ENCODE measurements at regions not wholly inside any gene's neighbourhood (a gene's known extent, or its start where the extent isn't known, plus 50 kb on each side); places are given as distances from the start of the nearest gene placed in this dataset.

- H3K36me3 Mint-ChIP-seq (ENCODE audit: low read depth), result no peaks in the 10 kb centered on the region
- H3K9me3 Mint-ChIP-seq (ENCODE audit: low read depth), result no peaks in the 10 kb centered on the region
- no peak for TF ChIP-seq CTCF (IDR thresholded peaks at IDR 0.05)
- H3K4me3 Mint-ChIP-seq (ENCODE audit: unreplicated experiment), result no peak overlapping the region
- H3K27ac Mint-ChIP-seq (ENCODE audit: unreplicated experiment), result no peak overlapping the region
- peaks cover 2% of the 10 kb centered on the region for H3K27me3 Mint-ChIP-seq (ENCODE audit: low read depth)
- no peak for DNase-seq (ENCODE audit: low spot score)
- no peaks in the 10 kb centered on the region for H3K4me1 Mint-ChIP-seq (ENCODE audit: low read depth)
Measured at GRCh38 chr13:37944081-37944868, 74.7 kb upstream of the TRPC4 start.

GRCh38 chr13:37942929-37943328 is 73.4 kb upstream of the TRPC4 start:
- Mint-ChIP-seq H3K27ac (ENCODE audit: unreplicated experiment) (no peak overlapping the region), H3K4me3 (ENCODE audit: unreplicated experiment) (no peak overlapping the region)

GRCh38 chr13:37934339-37935191 is 65.0 kb upstream of the TRPC4 start:
- no peak overlapping the region for H3K4me3 Mint-ChIP-seq (ENCODE audit: unreplicated experiment)
- no peaks in the 10 kb centered on the region for H3K9me3 Mint-ChIP-seq (ENCODE audit: low read depth)
- peaks cover 8% of the 10 kb centered on the region for H3K27me3 Mint-ChIP-seq (ENCODE audit: low read depth)
- no peak for TF ChIP-seq CTCF (IDR thresholded peaks at IDR 0.05)
- H3K4me1 Mint-ChIP-seq (ENCODE audit: low read depth), result no peaks in the 10 kb centered on the region
- H3K27ac Mint-ChIP-seq (ENCODE audit: unreplicated experiment), result no peak overlapping the region
- H3K36me3 Mint-ChIP-seq (ENCODE audit: low read depth), result no peaks in the 10 kb centered on the region
- DNase-seq (ENCODE audit: low spot score), result no peak

More at GRCh38 chr13:37942929-37943328, 73.4 kb upstream of the TRPC4 start:
- no peak for TF ChIP-seq CTCF (IDR thresholded peaks at IDR 0.05)
- Mint-ChIP-seq H3K36me3 (ENCODE audit: low read depth) (no peaks in the 10 kb centered on the region), H3K9me3 (ENCODE audit: low read depth) (no peaks in the 10 kb centered on the region), H3K27me3 (ENCODE audit: low read depth) (peaks cover 2% of the 10 kb centered on the region), H3K4me1 (ENCODE audit: low read depth) (no peaks in the 10 kb centered on the region)
- no peak for DNase-seq (ENCODE audit: low spot score)

- H3K27me3 Mint-ChIP-seq (ENCODE audit: low read depth), result peaks cover 8% of the 10 kb centered on the region
- no peak overlapping the region for H3K4me3 Mint-ChIP-seq (ENCODE audit: unreplicated experiment)
- no peak overlapping the region for H3K27ac Mint-ChIP-seq (ENCODE audit: unreplicated experiment)
- no peak for TF ChIP-seq CTCF (IDR thresholded peaks at IDR 0.05)
- no peaks in the 10 kb centered on the region for H3K9me3 Mint-ChIP-seq (ENCODE audit: low read depth)
- H3K36me3 Mint-ChIP-seq (ENCODE audit: low read depth), result no peaks in the 10 kb centered on the region
- no peak for DNase-seq (ENCODE audit: low spot score)
- H3K4me1 Mint-ChIP-seq (ENCODE audit: low read depth), result no peaks in the 10 kb centered on the region
Measured at GRCh38 chr13:37929308-37929707, 59.7 kb upstream of the TRPC4 start.

- Mint-ChIP-seq H3K27ac (ENCODE audit: unreplicated experiment) (no peak overlapping the region), H3K4me1 (ENCODE audit: low read depth) (no peaks in the 10 kb centered on the region), H3K36me3 (ENCODE audit: low read depth) (no peaks in the 10 kb centered on the region), H3K4me3 (ENCODE audit: unreplicated experiment) (no peak overlapping the region), H3K27me3 (ENCODE audit: low read depth) (peaks cover 5% of the 10 kb centered on the region), H3K9me3 (ENCODE audit: low read depth) (no peaks in the 10 kb centered on the region)
- no peak for TF ChIP-seq CTCF (IDR thresholded peaks at IDR 0.05)
- no peak for DNase-seq (ENCODE audit: low spot score)
Measured at GRCh38 chr13:37927561-37927960, 58.0 kb upstream of the TRPC4 start.
